NB4 (cell line): ENCODE measurements at regions not wholly inside any gene's neighbourhood (a gene's known extent, or its start where the extent isn't known, plus 50 kb on each side); places are given as distances from the start of the nearest gene placed in this dataset.

Source experiments
- MYC ChIP-seq: IDR thresholded peaks from 2 replicates; pipeline ENCODE4 v1.6.1; 2011; ENCODE audit warnings: low read depth, low read length
- POLR2A ChIP-seq: IDR thresholded peaks from 2 replicates; pipeline ENCODE4 v1.6.1; 2011; ENCODE audit warnings: mild to moderate bottlenecking; ENCODE audit not compliant: insufficient read length; ENCODE audit errors: extremely low read depth
- TF ChIP-seq, protein P1 (sequence below): IDR thresholded peaks from one replicate; pipeline ENCODE4 v1.5.1; 2012; ENCODE audit warnings: low read depth, low read length
- TF ChIP-seq, protein P2 (sequence below): IDR thresholded peaks from 2 replicates; pipeline ENCODE4 v1.6.1; 2011; ENCODE audit warnings: low read depth, low read length

DNA sequence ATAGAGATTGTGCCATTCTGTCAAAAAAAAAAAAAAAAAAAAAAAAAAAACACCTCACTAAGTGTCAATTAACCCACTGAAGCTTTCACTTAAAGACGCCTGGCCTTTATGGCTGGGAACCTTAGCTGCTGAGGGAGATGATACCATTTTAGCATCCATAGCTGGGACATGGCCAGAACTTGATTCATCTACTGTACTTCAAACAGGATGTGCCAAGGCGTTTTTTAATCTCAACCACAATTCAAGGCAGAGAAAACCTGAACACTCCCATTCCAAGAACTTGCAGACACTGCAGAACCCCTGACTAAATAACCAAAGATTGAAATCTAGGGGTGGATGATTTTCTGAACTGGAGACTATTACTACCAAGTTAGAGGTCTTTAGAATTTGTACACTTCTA is 996.6 kb downstream of the SORCS1 start:
- TF ChIP-seq POLR2A (no peak), MYC (no peak)
- TF ChIP-seq, protein P1, sequence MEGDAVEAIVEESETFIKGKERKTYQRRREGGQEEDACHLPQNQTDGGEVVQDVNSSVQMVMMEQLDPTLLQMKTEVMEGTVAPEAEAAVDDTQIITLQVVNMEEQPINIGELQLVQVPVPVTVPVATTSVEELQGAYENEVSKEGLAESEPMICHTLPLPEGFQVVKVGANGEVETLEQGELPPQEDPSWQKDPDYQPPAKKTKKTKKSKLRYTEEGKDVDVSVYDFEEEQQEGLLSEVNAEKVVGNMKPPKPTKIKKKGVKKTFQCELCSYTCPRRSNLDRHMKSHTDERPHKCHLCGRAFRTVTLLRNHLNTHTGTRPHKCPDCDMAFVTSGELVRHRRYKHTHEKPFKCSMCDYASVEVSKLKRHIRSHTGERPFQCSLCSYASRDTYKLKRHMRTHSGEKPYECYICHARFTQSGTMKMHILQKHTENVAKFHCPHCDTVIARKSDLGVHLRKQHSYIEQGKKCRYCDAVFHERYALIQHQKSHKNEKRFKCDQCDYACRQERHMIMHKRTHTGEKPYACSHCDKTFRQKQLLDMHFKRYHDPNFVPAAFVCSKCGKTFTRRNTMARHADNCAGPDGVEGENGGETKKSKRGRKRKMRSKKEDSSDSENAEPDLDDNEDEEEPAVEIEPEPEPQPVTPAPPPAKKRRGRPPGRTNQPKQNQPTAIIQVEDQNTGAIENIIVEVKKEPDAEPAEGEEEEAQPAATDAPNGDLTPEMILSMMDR: no peak
- TF ChIP-seq, protein P2, sequence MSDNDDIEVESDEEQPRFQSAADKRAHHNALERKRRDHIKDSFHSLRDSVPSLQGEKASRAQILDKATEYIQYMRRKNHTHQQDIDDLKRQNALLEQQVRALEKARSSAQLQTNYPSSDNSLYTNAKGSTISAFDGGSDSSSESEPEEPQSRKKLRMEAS: no peak
